ENCODE measurements at regions not wholly inside any gene's neighbourhood (a gene's known extent, or its start where the extent isn't known, plus 50 kb on each side); places are given as distances from the start of the nearest gene placed in this dataset.

GRCh38 chr9:22240619-22241018 is 206.0 kb upstream of the DMRTA1 start:
- no peak for TF ChIP-seq CTCF (IDR thresholded peaks at IDR 0.05; ENCODE audit: low read depth, low read length)
- no peak overlapping the region for H3K4me3 ChIP-seq (ENCODE audit: low read depth, low read length)

DNA sequence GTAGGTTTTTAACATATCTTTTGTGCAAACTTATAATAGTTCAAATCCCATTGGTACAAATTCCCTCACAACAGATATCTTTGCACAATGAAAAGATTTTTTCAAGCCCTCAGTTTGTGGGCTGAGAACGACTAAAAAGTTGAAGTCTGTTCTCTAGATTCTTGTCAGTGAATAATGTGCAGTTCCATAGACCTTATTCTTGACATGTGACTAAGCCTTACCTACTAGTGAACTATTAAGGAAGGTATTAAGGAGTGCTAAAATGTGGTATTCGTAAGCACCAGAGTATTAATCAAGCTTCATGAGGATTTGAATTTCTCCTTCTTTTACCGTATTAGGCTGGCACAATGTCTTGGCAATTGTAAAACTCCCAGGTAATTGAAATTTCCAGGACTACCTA is 205.6 kb upstream of the DMRTA1 start:
- H3K4me3 ChIP-seq (ENCODE audit: low read depth, low read length), result no peak overlapping the region
- TF ChIP-seq CTCF (IDR thresholded peaks at IDR 0.05; ENCODE audit: low read depth, low read length), result no peak

DNA sequence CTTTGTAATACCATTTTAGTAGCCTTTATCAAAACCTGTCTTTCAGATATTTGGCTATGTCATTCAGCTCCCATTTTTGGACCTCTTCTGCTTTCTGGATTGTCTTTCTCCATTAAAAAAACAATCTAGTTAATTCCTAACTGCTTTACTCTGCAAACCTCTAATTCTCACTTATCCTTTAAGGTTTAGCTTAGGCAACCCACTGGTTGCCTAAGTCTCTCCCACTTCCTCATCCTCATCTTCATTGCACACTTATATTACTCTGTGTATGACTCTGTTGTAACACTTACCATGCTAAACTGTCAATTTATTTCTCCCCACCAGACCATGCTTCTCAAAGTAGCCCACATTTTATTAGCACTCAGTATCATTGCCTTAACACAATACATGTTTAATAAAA is 205.0 kb upstream of the DMRTA1 start:
- no peak for TF ChIP-seq CTCF (IDR thresholded peaks at IDR 0.05; ENCODE audit: low read depth, low read length)
- no peak overlapping the region for H3K4me3 ChIP-seq (ENCODE audit: low read depth, low read length)

DNA sequence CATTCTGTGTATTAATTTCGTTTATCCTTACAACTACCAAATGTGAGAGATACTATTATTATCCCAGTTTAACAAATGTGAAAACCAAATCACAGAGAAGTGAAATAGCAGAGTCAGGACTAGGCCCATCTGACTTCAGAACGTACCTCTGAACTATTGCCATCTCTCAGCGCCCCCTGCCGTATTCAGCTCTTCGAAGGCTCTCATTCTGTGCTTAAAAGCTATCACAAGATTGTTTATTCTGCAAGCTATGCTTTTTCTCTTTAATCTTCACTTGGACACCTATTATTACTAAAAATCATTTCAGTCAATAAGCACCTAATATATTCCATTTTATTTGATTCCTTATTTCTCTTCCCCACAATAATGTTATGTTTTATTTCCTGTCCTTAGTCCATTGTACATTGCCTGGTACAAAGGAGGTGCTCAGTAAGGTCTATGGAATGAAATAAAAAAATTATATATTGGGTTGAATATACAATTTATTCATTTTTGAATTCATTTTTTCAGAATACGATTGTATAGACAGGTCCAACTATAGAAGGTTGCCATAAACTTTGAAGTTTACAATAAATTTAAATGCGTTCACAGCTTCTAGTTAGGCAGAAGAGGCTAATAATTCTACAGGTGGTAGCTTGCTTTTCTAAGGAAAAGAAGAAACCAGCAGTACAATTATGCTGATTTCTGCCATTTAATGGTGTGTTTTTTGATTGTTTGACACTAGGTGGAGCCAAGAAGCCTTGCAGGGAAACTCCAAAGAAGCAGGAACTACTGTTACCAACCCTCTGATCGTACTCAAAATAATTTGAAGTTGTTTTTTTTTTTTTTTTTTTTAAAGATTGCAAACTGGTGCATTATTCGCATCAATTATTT is 202.2 kb upstream of the DMRTA1 start:
- peak; percentile 49 for TF ChIP-seq CTCF (IDR thresholded peaks at IDR 0.05; ENCODE audit: low read depth, low read length)
- H3K4me3 ChIP-seq (ENCODE audit: low read depth, low read length), result no peak overlapping the region

DNA sequence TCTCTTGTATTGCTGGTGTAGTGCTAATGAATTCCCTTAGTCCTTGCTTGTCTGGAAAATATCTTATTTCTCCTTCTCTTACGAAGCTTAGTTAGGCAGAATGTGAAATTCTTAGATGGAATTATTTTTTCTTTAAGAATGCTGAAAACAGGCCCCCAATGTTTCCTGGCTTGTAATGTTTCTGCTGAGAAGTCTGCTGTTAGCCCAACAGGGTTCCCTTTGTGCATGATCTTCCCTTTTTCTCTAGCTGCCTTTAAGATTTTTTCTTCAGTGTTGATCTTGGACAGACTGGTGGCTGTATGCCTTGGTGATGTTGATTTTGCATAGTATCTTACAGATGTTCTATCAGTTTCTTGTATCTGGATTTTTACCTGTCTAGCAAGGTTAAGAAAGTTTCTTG is 191.3 kb upstream of the DMRTA1 start:
- TF ChIP-seq CTCF (IDR thresholded peaks at IDR 0.05; ENCODE audit: low read depth, low read length), result no peak
- H3K4me3 ChIP-seq (ENCODE audit: low read depth, low read length), result no peak overlapping the region

GRCh38 chr9:22256381-22256780 is 190.2 kb upstream of the DMRTA1 start:
- H3K4me3 ChIP-seq (ENCODE audit: low read depth, low read length), result no peak overlapping the region
- no peak for TF ChIP-seq CTCF (IDR thresholded peaks at IDR 0.05; ENCODE audit: low read depth, low read length)

GRCh38 chr9:22257026-22257816 is 189.4 kb upstream of the DMRTA1 start:
- no peak for TF ChIP-seq CTCF (IDR thresholded peaks at IDR 0.05; ENCODE audit: low read depth, low read length)
- no peak overlapping the region for H3K4me3 ChIP-seq (ENCODE audit: low read depth, low read length)

Data from WI38 (cell line).